GM21737 (cell line): ENCODE measurements at regions not wholly inside any gene's neighbourhood (a gene's known extent, or its start where the extent isn't known, plus 50 kb on each side); places are given as distances from the start of the nearest gene placed in this dataset.
"Not testable (repeated sequence)": the region's sequence is repeated elsewhere in the genome, so short reads cannot be mapped to it uniquely, and the experiment has no call there.

Source experiments
- ATAC-seq: cut with Tn5 transposase; IDR thresholded peaks from one replicate; pipeline ENCODE4 v1.9.1; 2021; ENCODE audit warnings: mild to moderate bottlenecking, moderate library complexity; ENCODE audit not compliant: unreplicated experiment

- no peak for ATAC-seq
These were observed 281.8 kb upstream of the ZNF507 start for GRCh38 chr19:32063601-32064000.

- no peak for ATAC-seq
These were observed 279.4 kb upstream of the ZNF507 start for GRCh38 chr19:32066056-32066455.

- ATAC-seq: no peak
These were observed 277.7 kb upstream of the ZNF507 start for GRCh38 chr19:32067685-32068084.

GRCh38 chr19:32068793-32069192, 276.6 kb upstream of the ZNF507 start:
- ATAC-seq: no peak

- ATAC-seq: no peak
These were observed 275.3 kb upstream of the ZNF507 start for GRCh38 chr19:32070101-32070500.

- ATAC-seq: no peak
These were observed 263.4 kb upstream of the ZNF507 start for GRCh38 chr19:32082028-32082427.

- not testable (repeated sequence) for ATAC-seq
These were observed 260.6 kb upstream of the ZNF507 start for GRCh38 chr19:32084756-32085363.

GRCh38 chr19:32091241-32091640, 254.2 kb upstream of the ZNF507 start:
- ATAC-seq: no peak

- ATAC-seq: no peak
These were observed 248.4 kb upstream of the ZNF507 start for GRCh38 chr19:32097011-32097410.

- ATAC-seq: no peak
These were observed 247.8 kb upstream of the ZNF507 start for GRCh38 chr19:32097620-32098019.

- no peak for ATAC-seq
These were observed 246.4 kb upstream of the ZNF507 start for GRCh38 chr19:32098968-32099367.

- ATAC-seq: no peak
These were observed 244.2 kb upstream of the ZNF507 start for GRCh38 chr19:32101206-32101605.

- no peak for ATAC-seq
These were observed 241.9 kb upstream of the ZNF507 start for GRCh38 chr19:32103541-32103940.

GRCh38 chr19:32104153-32104849, 241.1 kb upstream of the ZNF507 start:
- no peak for ATAC-seq

- no peak for ATAC-seq
These were observed 240.6 kb upstream of the ZNF507 start for GRCh38 chr19:32104850-32105235.

GRCh38 chr19:32105527-32106310, 239.7 kb upstream of the ZNF507 start:
- ATAC-seq: no peak

- ATAC-seq: no peak
These were observed 223.2 kb upstream of the ZNF507 start for GRCh38 chr19:32122258-32122657.

GRCh38 chr19:32123355-32123940, 222.0 kb upstream of the ZNF507 start:
- no peak for ATAC-seq

- ATAC-seq: no peak
These were observed 220.8 kb upstream of the ZNF507 start for GRCh38 chr19:32124585-32124984.

GRCh38 chr19:32129141-32129540, 216.3 kb upstream of the ZNF507 start:
- ATAC-seq: no peak

GRCh38 chr19:32130332-32130731, 215.1 kb upstream of the ZNF507 start:
- ATAC-seq: no peak

- ATAC-seq: no peak
These were observed 214.4 kb upstream of the ZNF507 start for GRCh38 chr19:32131005-32131404.
